OCI-LY7 (cell line): ENCODE measurements at regions not wholly inside any gene's neighbourhood (a gene's known extent, or its start where the extent isn't known, plus 50 kb on each side); places are given as distances from the start of the nearest gene placed in this dataset.

Source experiments
- CTCF ChIP-seq: fragments of 200-600 bp; sonication (generic); conservative IDR thresholded peaks from 2 replicates; pipeline ENCODE4 v1.5.1; 2014; ENCODE audit warnings: mild to moderate bottlenecking, antibody characterized with exemption, low read length, moderate library complexity, mixed read lengths
- EZH2phosphoT487 ChIP-seq: fragments of 200-600 bp; sonication (generic); IDR thresholded peaks from 2 replicates; pipeline ENCODE4 v1.6.1; 2018; ENCODE audit warnings: low read depth, borderline replicate concordance, mild to moderate bottlenecking, mixed run types, antibody characterized with exemption, low read length, moderate library complexity, mixed read lengths

DNA sequence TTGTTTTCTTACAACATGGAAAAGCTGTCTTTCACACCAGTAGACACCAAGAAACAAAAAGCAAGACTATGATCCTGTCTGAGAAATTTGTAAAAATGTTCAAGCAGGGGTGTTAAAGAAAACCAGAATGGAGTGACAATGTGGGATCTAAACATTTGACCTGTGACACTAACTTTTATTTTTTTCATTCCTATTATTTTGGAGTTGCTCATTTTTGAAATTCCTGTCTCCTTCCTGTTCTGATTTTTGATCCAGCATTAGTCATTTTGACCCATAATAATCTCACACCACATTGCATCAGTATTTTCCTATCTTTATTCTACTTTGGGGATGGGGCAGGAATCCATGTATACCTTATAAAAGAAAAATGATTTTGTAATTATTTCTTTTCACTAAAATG is 164.2 kb downstream of the DLEU7 start:
- TF ChIP-seq CTCF (no peak), EZH2phosphoT487 (no peak)
